Keratinocyte (primary cell): ENCODE measurements at regions not wholly inside any gene's neighbourhood (a gene's known extent, or its start where the extent isn't known, plus 50 kb on each side); places are given as distances from the start of the nearest gene placed in this dataset.

Source experiments
- DNase-seq: peaks from one replicate; pipeline ENCODE4 v3.0.0-alpha.2; 2011; ENCODE audit warnings: low read depth, missing footprints, low spot score
- FAIRE-seq: peaks from 2 replicates; lab custom pipeline; 2011; peaks lifted over from hg19 to GRCh38; lab: Jason Lieb, UNC
- H2AFZ ChIP-seq: 2 replicates; pipeline ENCODE4 v1.6.0; 2012; ENCODE audit warnings: low read length, control low read depth, inconsistent platforms; ENCODE audit not compliant: control insufficient read depth
- H3K27ac ChIP-seq: 2 replicates; pipeline ENCODE4 v1.5.1; 2011; ENCODE audit warnings: low read length; ENCODE audit not compliant: control insufficient read depth, insufficient read depth
- H3K27me3 ChIP-seq: 3 replicates; pipeline ENCODE4 v1.6.0; 2011; ENCODE audit warnings: low read length; ENCODE audit not compliant: control insufficient read depth, insufficient read depth; ENCODE audit errors: extremely low read depth
- H3K36me3 ChIP-seq, 2 experiments: 2 replicates in 1 of 2; 3 replicates in 1 of 2; pipeline ENCODE4 v1.5.1; 2011; ENCODE audit warnings: low read length in 2 of 2, mild to moderate bottlenecking in 1 of 2; ENCODE audit not compliant: control insufficient read depth in 2 of 2, insufficient read depth in 2 of 2; ENCODE audit errors: extremely low read depth in 1 of 2
- H3K4me1 ChIP-seq: 3 replicates; pipeline ENCODE4 v1.5.1; 2011; ENCODE audit warnings: low read length; ENCODE audit not compliant: control insufficient read depth, insufficient read depth; ENCODE audit errors: extremely low read depth
- H3K4me2 ChIP-seq: 3 replicates; pipeline ENCODE4 v1.6.0; 2011; ENCODE audit warnings: low read depth, low read length; ENCODE audit not compliant: control insufficient read depth, insufficient read depth; ENCODE audit errors: extremely low read depth
- H3K4me3 ChIP-seq, 3 experiments: fragments of 200-600 bp in 1 of 3; sonication (generic) in 1 of 3; 2 replicates in 2 of 3; 3 replicates in 1 of 3; pipeline ENCODE4 v1.5.1; 2011 to 2016; ENCODE audit warnings: low read length in 3 of 3, mild to moderate bottlenecking in 3 of 3, control low read depth in 2 of 3, inconsistent platforms in 1 of 3, low read depth in 1 of 3, mixed read lengths in 1 of 3, mixed run types in 1 of 3, moderate library complexity in 1 of 3; ENCODE audit not compliant: control insufficient read depth in 2 of 3, insufficient read depth in 2 of 3; ENCODE audit errors: extremely low read depth in 1 of 3
- H3K79me2 ChIP-seq: 2 replicates; pipeline ENCODE4 v1.6.0; 2012; ENCODE audit warnings: low read length; ENCODE audit not compliant: control insufficient read depth, insufficient read depth
- H3K9ac ChIP-seq: 3 replicates; pipeline ENCODE4 v1.6.0; 2011; ENCODE audit warnings: low read length; ENCODE audit not compliant: control insufficient read depth, insufficient read depth; ENCODE audit errors: extremely low read depth
- H3K9me1 ChIP-seq: 3 replicates; pipeline ENCODE4 v1.6.0; 2011; ENCODE audit warnings: low read length; ENCODE audit not compliant: control insufficient read depth, insufficient read depth; ENCODE audit errors: extremely low read depth
- H3K9me3 ChIP-seq: 2 replicates; pipeline ENCODE4 v1.5.1; 2012; ENCODE audit warnings: low read depth, low read length; ENCODE audit not compliant: control insufficient read depth
- H4K20me1 ChIP-seq: 3 replicates; pipeline ENCODE4 v1.6.0; 2011; ENCODE audit warnings: low read length; ENCODE audit not compliant: control insufficient read depth, insufficient read depth; ENCODE audit errors: extremely low read depth
- EZH2 ChIP-seq: IDR thresholded peaks from one replicate; pipeline ENCODE4 v1.6.1; 2012; ENCODE audit warnings: inconsistent platforms, mild to moderate bottlenecking, low read length, moderate library complexity
- dilution Hi-C: fragments of 300-500 bp; cut with MboI; formaldehyde crosslinking; loops from one replicate; pipeline ENCODE4 v1.7.0; 2020; ENCODE audit warnings: low sequenced_read_pairs; ENCODE audit not compliant: extremely low pct_ligation_motif_present
- TF ChIP-seq, protein P1 (sequence below), 3 experiments: IDR thresholded peaks in 1 of 3; conservative IDR thresholded peaks in 1 of 3; optimal IDR thresholded peaks in 1 of 3; 2 replicates in 2 of 3; 3 replicates in 1 of 3; pipeline versions ENCODE3 to v1.5.1; 2011; ENCODE audit warnings: low read length in 3 of 3, mild to moderate bottlenecking in 3 of 3, moderate library complexity in 2 of 3, control low read depth in 1 of 3, inconsistent platforms in 1 of 3; ENCODE audit not compliant: insufficient read depth in 2 of 3; ENCODE audit errors: extremely low read depth in 1 of 3

- no peak overlapping the region for H2AFZ ChIP-seq
- no peaks in the 10 kb centered on the region for H3K4me1 ChIP-seq
- H3K36me3 ChIP-seq = no peaks in the 10 kb centered on the region
- H3K79me2 ChIP-seq = no peaks in the 10 kb centered on the region
- no peaks in the 10 kb centered on the region for H3K27me3 ChIP-seq
- no peak overlapping the region for H3K4me2 ChIP-seq
- no peaks in the 10 kb centered on the region for H3K9me3 ChIP-seq
- no peak overlapping the region for H3K9ac ChIP-seq
- no peaks in the 10 kb centered on the region for H3K9me1 ChIP-seq
- no peak for DNase-seq
- FAIRE-seq = no peak
- dilution Hi-C loops = no loop called here
- H3K4me3 ChIP-seq = no peak overlapping the region
- H4K20me1 ChIP-seq = no peaks in the 10 kb centered on the region
- no peak for TF ChIP-seq EZH2
- TF ChIP-seq, protein P1, sequence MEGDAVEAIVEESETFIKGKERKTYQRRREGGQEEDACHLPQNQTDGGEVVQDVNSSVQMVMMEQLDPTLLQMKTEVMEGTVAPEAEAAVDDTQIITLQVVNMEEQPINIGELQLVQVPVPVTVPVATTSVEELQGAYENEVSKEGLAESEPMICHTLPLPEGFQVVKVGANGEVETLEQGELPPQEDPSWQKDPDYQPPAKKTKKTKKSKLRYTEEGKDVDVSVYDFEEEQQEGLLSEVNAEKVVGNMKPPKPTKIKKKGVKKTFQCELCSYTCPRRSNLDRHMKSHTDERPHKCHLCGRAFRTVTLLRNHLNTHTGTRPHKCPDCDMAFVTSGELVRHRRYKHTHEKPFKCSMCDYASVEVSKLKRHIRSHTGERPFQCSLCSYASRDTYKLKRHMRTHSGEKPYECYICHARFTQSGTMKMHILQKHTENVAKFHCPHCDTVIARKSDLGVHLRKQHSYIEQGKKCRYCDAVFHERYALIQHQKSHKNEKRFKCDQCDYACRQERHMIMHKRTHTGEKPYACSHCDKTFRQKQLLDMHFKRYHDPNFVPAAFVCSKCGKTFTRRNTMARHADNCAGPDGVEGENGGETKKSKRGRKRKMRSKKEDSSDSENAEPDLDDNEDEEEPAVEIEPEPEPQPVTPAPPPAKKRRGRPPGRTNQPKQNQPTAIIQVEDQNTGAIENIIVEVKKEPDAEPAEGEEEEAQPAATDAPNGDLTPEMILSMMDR (optimal IDR thresholded peaks at IDR 0.05 in 1 of 3, IDR thresholded peaks at IDR 0.05 in 1 of 3, conservative IDR thresholded peaks at IDR 0.05 in 1 of 3; ENCODE audit: extremely low read depth in 1 of 3, insufficient read depth in 2 of 3, low read length in 3 of 3) = no peak
- H3K27ac ChIP-seq = no peak overlapping the region
These were observed 63.3 kb upstream of the THSD7A start for GRCh38 chr7:11895337-11895736.

DNA sequence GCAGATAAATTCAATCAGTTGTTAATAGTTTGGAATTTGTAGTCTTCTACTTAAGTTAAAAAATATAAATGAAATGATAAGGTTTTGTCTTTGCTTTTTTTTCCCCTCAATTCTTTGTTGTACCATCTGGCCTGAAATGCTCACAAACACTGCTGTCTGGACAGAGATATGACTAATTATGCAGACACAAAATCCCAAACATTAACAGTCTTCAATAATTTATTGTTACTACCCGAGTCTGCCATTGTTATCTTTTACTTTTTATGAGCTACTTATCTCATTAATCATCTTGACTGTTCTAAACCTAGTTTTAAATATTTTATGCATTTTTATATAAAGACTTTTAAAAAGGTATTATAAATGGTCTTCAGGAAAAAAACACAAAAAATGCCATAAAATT, 64.7 kb upstream of the THSD7A start:
- dilution Hi-C loops = no loop called here
- Histone ChIP-seq H3K27me3 (no peaks in the 10 kb centered on the region), H3K9me1 (no peaks in the 10 kb centered on the region), H2AFZ (no peak overlapping the region), H3K9me3 (no peaks in the 10 kb centered on the region), H3K4me1 (no peaks in the 10 kb centered on the region), H3K4me2 (no peak overlapping the region), H3K79me2 (no peaks in the 10 kb centered on the region), H3K4me3 (no peak overlapping the region), H3K36me3 (no peaks in the 10 kb centered on the region), H3K27ac (no peak overlapping the region), H4K20me1 (no peaks in the 10 kb centered on the region), H3K9ac (no peak overlapping the region)
- TF ChIP-seq, protein P1 (optimal IDR thresholded peaks at IDR 0.05 in 1 of 3, IDR thresholded peaks at IDR 0.05 in 1 of 3, conservative IDR thresholded peaks at IDR 0.05 in 1 of 3; ENCODE audit: extremely low read depth in 1 of 3, insufficient read depth in 2 of 3, low read length in 3 of 3) = no peak
- no peak for TF ChIP-seq EZH2
- no peak for DNase-seq
- FAIRE-seq = no peak
